ENCODE measurements at regions not wholly inside any gene's neighbourhood (a gene's known extent, or its start where the extent isn't known, plus 50 kb on each side); places are given as distances from the start of the nearest gene placed in this dataset.

GRCh38 chr7:96531331-96531730 is 178.3 kb downstream of the SEM1 start:
- H2AFZ ChIP-seq (replicated peaks): no peak overlapping the region
- peaks cover 9% of the 10 kb centered on the region for H3K4me1 Mint-ChIP-seq
- no peaks in the 10 kb centered on the region for H3K9me3 Mint-ChIP-seq
- peaks cover 2% of the 10 kb centered on the region for H3K27me3 Mint-ChIP-seq (ENCODE audit: insufficient read depth, low read depth)
- H3F3A ChIP-seq (ENCODE audit: low read depth): no peaks in the 10 kb centered on the region
- H3K4me3 ChIP-seq: no peak overlapping the region
- no peak overlapping the region for H3K9ac ChIP-seq
- peaks cover 15% of the 10 kb centered on the region for H3K4me1 ChIP-seq
- no peak overlapping the region for H3K27ac ChIP-seq
- no peak for DNase-seq (ENCODE audit: low spot score)
- no peak overlapping the region for H3K4me2 ChIP-seq
- no peaks in the 10 kb centered on the region for H3K27me3 ChIP-seq
- H3K9me3 ChIP-seq (ENCODE audit: low read depth): no peaks in the 10 kb centered on the region
- no peak overlapping the region for H3K4me3 Mint-ChIP-seq
- TF ChIP-seq EZH2phosphoT487 (IDR thresholded peaks at IDR 0.05): no peak
- TF ChIP-seq EZH2 (IDR thresholded peaks at IDR 0.05): no peak
- no peak for TF ChIP-seq CTCF (IDR thresholded peaks at IDR 0.05)
- no peaks in the 10 kb centered on the region for H4K20me1 ChIP-seq (ENCODE audit: low read depth)
- H3K36me3 Mint-ChIP-seq: no peaks in the 10 kb centered on the region
- H3K36me3 ChIP-seq: no peaks in the 10 kb centered on the region
- no peak overlapping the region for H3K27ac Mint-ChIP-seq
- H3K79me2 ChIP-seq (ENCODE audit: low read depth): no peaks in the 10 kb centered on the region

GRCh38 chr7:96530786-96531185 is 178.9 kb downstream of the SEM1 start:
- TF ChIP-seq EZH2phosphoT487 (IDR thresholded peaks at IDR 0.05) (no peak), EZH2 (IDR thresholded peaks at IDR 0.05) (no peak)
- Histone ChIP-seq H3K4me2 (no peak overlapping the region), H3K9ac (no peak overlapping the region), H3K36me3 (no peaks in the 10 kb centered on the region), H3K79me2 (ENCODE audit: low read depth) (no peaks in the 10 kb centered on the region), H3K9me3 (ENCODE audit: low read depth) (no peaks in the 10 kb centered on the region), H2AFZ (replicated peaks) (no peak overlapping the region), H3K4me3 (no peak overlapping the region), H3K27me3 (no peaks in the 10 kb centered on the region), H3K27ac (no peak overlapping the region), H4K20me1 (ENCODE audit: low read depth) (no peaks in the 10 kb centered on the region), H3K4me1 (peaks cover 20% of the 10 kb centered on the region), H3F3A (ENCODE audit: low read depth) (no peaks in the 10 kb centered on the region)
- Mint-ChIP-seq H3K4me3 (no peak overlapping the region), H3K36me3 (no peaks in the 10 kb centered on the region), H3K9me3 (no peaks in the 10 kb centered on the region), H3K4me1 (peaks cover 12% of the 10 kb centered on the region), H3K27me3 (ENCODE audit: insufficient read depth, low read depth) (peaks cover 2% of the 10 kb centered on the region), H3K27ac (no peak overlapping the region)
- no peak for DNase-seq (ENCODE audit: low spot score)

GRCh38 chr7:96527133-96527827 is 182.4 kb downstream of the SEM1 start:
- Histone ChIP-seq H3K27ac (no peak overlapping the region), H3K4me1 (peaks cover 20% of the 10 kb centered on the region), H2AFZ (replicated peaks) (peak overlapping the region; percentile 63), H3K9ac (no peak overlapping the region), H3K4me2 (peak overlapping the region; percentile 38), H3K9me3 (ENCODE audit: low read depth) (no peaks in the 10 kb centered on the region), H3K79me2 (ENCODE audit: low read depth) (no peaks in the 10 kb centered on the region), H3F3A (ENCODE audit: low read depth) (no peaks in the 10 kb centered on the region), H4K20me1 (ENCODE audit: low read depth) (no peaks in the 10 kb centered on the region), H3K27me3 (no peaks in the 10 kb centered on the region), H3K36me3 (no peaks in the 10 kb centered on the region), H3K4me3 (no peak overlapping the region)
- Mint-ChIP-seq H3K9me3 (no peaks in the 10 kb centered on the region), H3K36me3 (no peaks in the 10 kb centered on the region), H3K4me1 (peaks cover 14% of the 10 kb centered on the region), H3K4me3 (no peak overlapping the region), H3K27ac (no peak overlapping the region), H3K27me3 (ENCODE audit: insufficient read depth, low read depth) (peaks cover 3% of the 10 kb centered on the region)
- no peak for DNase-seq (ENCODE audit: low spot score)
- TF ChIP-seq EZH2phosphoT487 (IDR thresholded peaks at IDR 0.05) (no peak), EZH2 (IDR thresholded peaks at IDR 0.05) (no peak), CTCF (IDR thresholded peaks at IDR 0.05) (no peak)

GRCh38 chr7:96526496-96526895 is 183.2 kb downstream of the SEM1 start:
- Histone ChIP-seq H3K4me1 (peaks cover 20% of the 10 kb centered on the region), H3K9me3 (ENCODE audit: low read depth) (no peaks in the 10 kb centered on the region), H3K9ac (no peak overlapping the region), H3K79me2 (ENCODE audit: low read depth) (no peaks in the 10 kb centered on the region), H2AFZ (replicated peaks) (peak overlapping the region; percentile 63), H3K27me3 (no peaks in the 10 kb centered on the region), H4K20me1 (ENCODE audit: low read depth) (no peaks in the 10 kb centered on the region), H3K4me2 (peak overlapping the region; percentile 38), H3K27ac (no peak overlapping the region), H3F3A (ENCODE audit: low read depth) (no peaks in the 10 kb centered on the region), H3K4me3 (no peak overlapping the region), H3K36me3 (no peaks in the 10 kb centered on the region)
- H3K4me3 Mint-ChIP-seq: no peak overlapping the region
- peaks cover 14% of the 10 kb centered on the region for H3K4me1 Mint-ChIP-seq
- H3K9me3 Mint-ChIP-seq: no peaks in the 10 kb centered on the region
- DNase-seq (ENCODE audit: low spot score): peak; percentile 48
- no peak overlapping the region for H3K27ac Mint-ChIP-seq
- TF ChIP-seq EZH2phosphoT487 (IDR thresholded peaks at IDR 0.05) (no peak), CTCF (IDR thresholded peaks at IDR 0.05) (no peak), EZH2 (IDR thresholded peaks at IDR 0.05) (no peak)
- no peaks in the 10 kb centered on the region for H3K36me3 Mint-ChIP-seq
- peaks cover 3% of the 10 kb centered on the region for H3K27me3 Mint-ChIP-seq (ENCODE audit: insufficient read depth, low read depth)

All from neural progenitor cell (in vitro differentiated cells).